Common myeloid progenitor, CD34-positive (primary cell): ENCODE measurements at regions not wholly inside any gene's neighbourhood (a gene's known extent, or its start where the extent isn't known, plus 50 kb on each side); places are given as distances from the start of the nearest gene placed in this dataset.
A peak's percentile ranks its signal among the peaks of the same experiment; 100 is the strongest.

Experiments used
- CTCF ChIA-PET: fragments of 350-600 bp; sonication (Branson Sonifier 250); formaldehyde crosslinking; loops from one replicate; lab custom pipeline; 2021; ENCODE audit warnings: antibody characterized with exemption; lab: Charles Lee
- POLR2A ChIA-PET: fragments of 350-600 bp; sonication (Branson Sonifier 250); formaldehyde crosslinking; loops from one replicate; lab custom pipeline; 2021; ENCODE audit warnings: antibody characterized with exemption; lab: Charles Lee
- DNase-seq, 3 donors: peaks; one replicate each; pipeline versions ENCODE4 v3.0.0 to v3.0.0-alpha.2; 2013
- H3K27ac ChIP-seq, 2 experiments: 1 replicate in 1 of 2; 2 replicates in 1 of 2; pipeline ENCODE4 v1.7.0; 2013; ENCODE audit warnings: inconsistent platforms in 2 of 2, low read length in 2 of 2, mild to moderate bottlenecking in 2 of 2, low read depth in 1 of 2, moderate library complexity in 1 of 2; ENCODE audit not compliant: severe bottlenecking in 2 of 2, insufficient read depth in 1 of 2, poor library complexity in 1 of 2
- H3K27me3 ChIP-seq, 5 experiments: replicated peaks in 2 of 5; 1 replicate in 3 of 5; 2 replicates in 2 of 5; pipeline versions ENCODE4 v1.6.1 to v1.7.0; 2013; ENCODE audit warnings: low read length in 4 of 5, mild to moderate bottlenecking in 2 of 5, moderate library complexity in 2 of 5, inconsistent platforms in 1 of 5; ENCODE audit not compliant: insufficient read depth in 5 of 5, control insufficient read depth in 4 of 5
- H3K36me3 ChIP-seq, 4 experiments: 1 replicate in 2 of 4; 2 replicates in 2 of 4; pipeline versions ENCODE4 v1.6.1 to v1.7.0; 2013; ENCODE audit warnings: low read length in 3 of 4, control low read depth in 1 of 4, mild to moderate bottlenecking in 1 of 4; ENCODE audit not compliant: control insufficient read depth in 4 of 4, insufficient read depth in 4 of 4
- H3K4me1 ChIP-seq, 4 experiments: 1 replicate in 3 of 4; 2 replicates in 1 of 4; pipeline versions ENCODE4 v1.6.1 to v1.7.1; 2013; ENCODE audit warnings: low read length in 3 of 4, mild to moderate bottlenecking in 3 of 4, control low read depth in 1 of 4, inconsistent platforms in 1 of 4, moderate library complexity in 1 of 4; ENCODE audit not compliant: control insufficient read depth in 4 of 4, insufficient read depth in 4 of 4; ENCODE audit errors: control extremely low read depth in 1 of 4
- H3K4me3 ChIP-seq, 7 experiments: 1 replicate in 4 of 7; 2 replicates in 3 of 7; pipeline versions ENCODE4 v1.5.1 to v1.7.0; 2013; ENCODE audit warnings: mild to moderate bottlenecking in 7 of 7, low read length in 6 of 7, moderate library complexity in 6 of 7, inconsistent platforms in 2 of 7, low read depth in 2 of 7, control low read depth in 1 of 7; ENCODE audit not compliant: insufficient read depth in 4 of 7, control insufficient read depth in 1 of 7; ENCODE audit errors: extremely low read depth in 1 of 7
- H3K9me3 ChIP-seq, 5 experiments: 1 replicate in 4 of 5; 2 replicates in 1 of 5; pipeline versions ENCODE4 v1.6.1 to v1.7.1; 2013; ENCODE audit warnings: low read length in 4 of 5, mild to moderate bottlenecking in 2 of 5, inconsistent platforms in 1 of 5, low read depth in 1 of 5, moderate library complexity in 1 of 5; ENCODE audit not compliant: control insufficient read depth in 4 of 5, insufficient read depth in 2 of 5; ENCODE audit errors: control extremely low read depth in 1 of 5
- WGBS: methylation state at CpG from one replicate; pipeline ENCODE4 v1.1.5; 2013; ENCODE audit not compliant: insufficient coverage; 5-methylcytosine and 5-hydroxymethylcytosine counted together

DNA sequence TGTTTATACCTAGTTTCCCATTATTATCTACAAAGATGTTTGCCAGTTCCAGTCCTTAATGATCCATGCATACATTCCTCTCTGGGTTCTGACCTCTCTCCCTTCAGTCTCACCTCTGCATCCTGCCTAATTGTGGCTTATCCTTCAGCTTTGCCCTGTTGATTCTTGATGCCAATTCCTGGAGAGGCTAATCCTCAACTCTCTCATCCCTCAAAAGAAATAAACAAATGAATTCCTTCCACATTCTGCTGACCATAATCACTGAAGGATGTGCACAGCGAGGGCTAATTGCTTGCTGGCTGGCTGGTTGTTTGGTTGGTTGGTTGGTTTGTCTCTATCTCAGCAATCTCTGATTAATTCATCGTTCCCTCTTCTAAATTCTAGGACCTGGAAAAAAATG is 113.8 kb downstream of the IRS2 start:
- no peak overlapping the region for H3K27ac ChIP-seq
- H3K27me3 ChIP-seq = peaks cover 0 to 38% (median 18%) of the 10 kb centered on the region in 5 experiments
- WGBS = no CpG with 5 or more reads among the region's 2 CpGs
- DNase-seq = no peak
- CTCF ChIA-PET = no interaction called here
- peaks cover 3 to 10% (median 6%) of the 10 kb centered on the region in 4 experiments for H3K4me1 ChIP-seq
- H3K4me3 ChIP-seq = no peak overlapping the region
- POLR2A ChIA-PET = no interaction called here
- H3K36me3 ChIP-seq = no peaks in the 10 kb centered on the region
- H3K9me3 ChIP-seq = no peaks in the 10 kb centered on the region

GRCh38 chr13:109671919-109672318 is 114.5 kb downstream of the IRS2 start:
- H3K9me3 ChIP-seq = no peaks in the 10 kb centered on the region
- H3K4me3 ChIP-seq = no peak overlapping the region
- no peak overlapping the region for H3K27ac ChIP-seq
- H3K36me3 ChIP-seq = no peaks in the 10 kb centered on the region
- ChIA-PET CTCF (no interaction called here), POLR2A (no interaction called here)
- H3K27me3 ChIP-seq = peaks cover 0 to 36% (median 18%) of the 10 kb centered on the region in 5 experiments
- DNase-seq = no peak
- H3K4me1 ChIP-seq = peaks cover 7 to 13% (median 10%) of the 10 kb centered on the region in 4 experiments
- WGBS = 71% methylated on average over 2 of the region's 4 CpGs

DNA sequence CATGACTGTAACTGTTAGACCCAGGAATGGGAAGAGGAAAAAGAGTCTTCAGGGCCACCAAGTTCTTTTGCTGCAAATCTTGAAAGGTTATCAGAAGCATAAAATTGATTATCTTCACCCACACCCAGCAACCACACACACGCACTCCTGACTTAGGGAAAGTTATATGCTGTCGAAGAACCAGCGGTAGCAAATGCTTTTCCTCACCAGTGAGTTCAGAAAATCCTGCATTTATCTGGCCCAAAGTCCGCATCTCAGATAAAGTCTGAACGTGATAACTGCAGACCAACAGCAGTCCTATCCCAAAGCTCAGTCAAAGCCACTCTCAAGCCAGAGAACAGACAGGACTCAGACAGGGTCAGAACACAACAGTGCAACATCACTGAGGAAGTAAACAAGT is 115.6 kb downstream of the IRS2 start:
- 96% methylated on average over 5 of the region's 5 CpGs for WGBS
- no peak for DNase-seq
- Histone ChIP-seq H3K4me3 (no peak overlapping the region), H3K36me3 (no peaks in the 10 kb centered on the region), H3K27me3 (peaks cover 0 to 41% (median 18%) of the 10 kb centered on the region in 5 experiments), H3K9me3 (no peaks in the 10 kb centered on the region), H3K4me1 (peaks cover 7 to 13% (median 10%) of the 10 kb centered on the region in 4 experiments), H3K27ac (no peak overlapping the region)
- CTCF ChIA-PET = no interaction called here
- POLR2A ChIA-PET = no interaction called here

DNA sequence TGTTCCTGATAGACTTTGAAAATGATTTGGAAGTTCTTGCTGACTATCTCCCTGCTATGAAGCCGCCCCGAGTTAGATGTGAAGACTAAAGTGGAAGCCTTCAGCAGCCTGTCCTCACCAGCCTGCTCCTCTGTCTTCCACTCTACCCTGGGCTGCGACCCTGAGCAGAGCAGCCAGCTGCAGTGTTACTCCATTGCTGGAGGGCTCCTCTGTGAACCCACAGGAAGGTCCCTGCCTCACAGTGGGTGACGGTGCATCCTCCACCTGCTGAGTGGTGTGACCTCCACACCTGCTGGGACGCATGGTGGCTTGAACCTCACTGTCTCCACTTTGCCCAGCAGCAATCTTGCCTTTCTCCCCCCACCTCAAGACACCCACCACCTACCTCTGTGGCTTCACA is 116.4 kb downstream of the IRS2 start:
- DNase-seq = no peak
- Histone ChIP-seq H3K36me3 (no peaks in the 10 kb centered on the region), H3K27me3 (peaks cover 0 to 50% (median 22%) of the 10 kb centered on the region in 5 experiments), H3K9me3 (no peaks in the 10 kb centered on the region), H3K27ac (no peak overlapping the region), H3K4me1 (peaks cover 7 to 13% (median 10%) of the 10 kb centered on the region in 4 experiments), H3K4me3 (no peak overlapping the region)
- ChIA-PET POLR2A (no interaction called here), CTCF (no interaction called here)
- 61% methylated on average over 2 of the region's 5 CpGs for WGBS

GRCh38 chr13:109669234-109669612 is 117.2 kb downstream of the IRS2 start:
- no peak overlapping the region for H3K4me3 ChIP-seq
- ChIA-PET CTCF (no interaction called here), POLR2A (no interaction called here)
- WGBS = 76% methylated on average over 8 of the region's 8 CpGs
- DNase-seq = no peak
- H3K27ac ChIP-seq = no peak overlapping the region
- H3K9me3 ChIP-seq = no peaks in the 10 kb centered on the region
- peaks cover 7 to 13% (median 10%) of the 10 kb centered on the region in 4 experiments for H3K4me1 ChIP-seq
- peaks cover 0 to 54% (median 21%) of the 10 kb centered on the region in 5 experiments for H3K27me3 ChIP-seq
- H3K36me3 ChIP-seq = no peaks in the 10 kb centered on the region

- Histone ChIP-seq H3K27ac (no peak overlapping the region), H3K27me3 (peaks cover 0 to 51% (median 21%) of the 10 kb centered on the region in 5 experiments), H3K4me1 (peaks cover 7 to 13% (median 10%) of the 10 kb centered on the region in 4 experiments), H3K36me3 (no peaks in the 10 kb centered on the region), H3K9me3 (no peaks in the 10 kb centered on the region), H3K4me3 (no peak overlapping the region)
- POLR2A ChIA-PET = interaction anchor here (0.6 kb wide), 1 partner anchor 10 kb away, joined by 4 read pairs; no protein-coding TSS in a partner anchor
- 68% methylated on average over 6 of the region's 7 CpGs for WGBS
- no peak for DNase-seq
- CTCF ChIA-PET = interaction anchor here (0.7 to 1.5 kb wide), 2 partner anchors 15 to 58 kb away, joined by 3 read pairs; no protein-coding TSS in a partner anchor
Observed at GRCh38 chr13:109668433-109669233, 117.8 kb downstream of the IRS2 start.

DNA sequence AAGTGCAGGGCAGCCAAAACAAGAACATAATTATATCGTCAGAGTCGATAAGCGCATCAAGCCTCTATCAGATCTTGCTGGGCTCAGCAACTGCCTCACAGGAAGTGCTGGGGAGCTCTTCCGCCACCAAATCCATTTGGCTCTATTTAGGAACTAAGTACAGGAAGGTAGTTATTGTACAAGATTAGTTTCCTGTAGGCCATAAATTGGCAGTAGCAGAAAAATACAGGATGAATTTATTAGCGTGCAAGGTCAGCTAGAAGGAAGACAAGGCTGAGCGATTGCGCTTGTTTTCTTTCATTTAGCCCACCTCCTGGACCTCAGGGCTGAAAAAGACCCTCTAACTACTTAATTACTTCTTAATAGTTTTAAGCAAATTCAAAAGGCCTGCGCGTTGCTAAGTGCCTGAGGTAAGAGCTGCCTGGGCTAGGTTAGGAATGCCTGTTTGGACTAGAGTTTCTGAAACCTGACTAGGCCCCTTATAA is 118.5 kb downstream of the IRS2 start:
- Histone ChIP-seq H3K9me3 (no peaks in the 10 kb centered on the region), H3K4me3 (peak overlapping the region in 1 of 7 experiments; percentile 45), H3K4me1 (peaks cover 7 to 13% (median 10%) of the 10 kb centered on the region in 4 experiments), H3K27ac (no peak overlapping the region), H3K27me3 (peaks cover 0 to 51% (median 18%) of the 10 kb centered on the region in 5 experiments), H3K36me3 (no peaks in the 10 kb centered on the region)
- ChIA-PET POLR2A (interaction anchor here (0.6 to 0.8 kb wide), 3 partner anchors 9 to 117 kb away, joined by 3 to 4 read pairs (median 4); no protein-coding TSS in a partner anchor), CTCF (interaction anchor here (0.7 to 1.5 kb wide), 2 partner anchors 16 to 58 kb away, joined by 3 read pairs; no protein-coding TSS in a partner anchor)
- peak; percentile 43 to 58 (median 46) for DNase-seq
- WGBS = no CpG with 5 or more reads among the region's 9 CpGs
